Neural progenitor cell (in vitro differentiated cells): ENCODE measurements at regions not wholly inside any gene's neighbourhood (a gene's known extent, or its start where the extent isn't known, plus 50 kb on each side); places are given as distances from the start of the nearest gene placed in this dataset.

Experiments used
- EZH2 ChIP-seq: fragments of 200-600 bp; sonication (generic); IDR thresholded peaks from 2 replicates; pipeline ENCODE4 v1.6.1; 2017; ENCODE audit warnings: antibody characterized with exemption, mild to moderate bottlenecking, moderate library complexity
- TF ChIP-seq, protein P1 (sequence below): fragments of 200-600 bp; sonication (generic); IDR thresholded peaks from 2 replicates; pipeline ENCODE4 v1.5.1; 2017; ENCODE audit warnings: antibody characterized with exemption, mild to moderate bottlenecking

DNA sequence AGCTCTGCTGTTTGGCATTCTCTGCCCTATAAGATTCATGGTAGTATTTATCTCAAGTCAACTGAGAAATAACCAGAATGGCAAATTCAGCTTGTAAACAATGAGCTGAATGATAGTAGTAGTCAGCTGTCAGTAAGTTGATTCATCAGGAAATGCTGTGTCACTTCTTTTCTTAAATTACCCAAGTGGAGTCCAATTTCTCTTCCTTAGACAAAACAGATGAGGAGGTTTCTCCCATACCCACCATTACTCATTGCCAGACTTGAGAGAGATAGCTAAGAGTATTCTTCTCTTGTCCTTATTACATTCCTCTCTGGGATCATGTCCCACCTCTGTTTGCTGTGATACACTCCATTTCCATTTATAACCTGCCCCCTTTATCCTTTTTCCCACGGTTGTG is 159.8 kb upstream of the STEAP1 start:
- TF ChIP-seq, protein P1, sequence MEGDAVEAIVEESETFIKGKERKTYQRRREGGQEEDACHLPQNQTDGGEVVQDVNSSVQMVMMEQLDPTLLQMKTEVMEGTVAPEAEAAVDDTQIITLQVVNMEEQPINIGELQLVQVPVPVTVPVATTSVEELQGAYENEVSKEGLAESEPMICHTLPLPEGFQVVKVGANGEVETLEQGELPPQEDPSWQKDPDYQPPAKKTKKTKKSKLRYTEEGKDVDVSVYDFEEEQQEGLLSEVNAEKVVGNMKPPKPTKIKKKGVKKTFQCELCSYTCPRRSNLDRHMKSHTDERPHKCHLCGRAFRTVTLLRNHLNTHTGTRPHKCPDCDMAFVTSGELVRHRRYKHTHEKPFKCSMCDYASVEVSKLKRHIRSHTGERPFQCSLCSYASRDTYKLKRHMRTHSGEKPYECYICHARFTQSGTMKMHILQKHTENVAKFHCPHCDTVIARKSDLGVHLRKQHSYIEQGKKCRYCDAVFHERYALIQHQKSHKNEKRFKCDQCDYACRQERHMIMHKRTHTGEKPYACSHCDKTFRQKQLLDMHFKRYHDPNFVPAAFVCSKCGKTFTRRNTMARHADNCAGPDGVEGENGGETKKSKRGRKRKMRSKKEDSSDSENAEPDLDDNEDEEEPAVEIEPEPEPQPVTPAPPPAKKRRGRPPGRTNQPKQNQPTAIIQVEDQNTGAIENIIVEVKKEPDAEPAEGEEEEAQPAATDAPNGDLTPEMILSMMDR, result no peak
- TF ChIP-seq EZH2, result no peak
